ENCODE measurements at regions not wholly inside any gene's neighbourhood (a gene's known extent, or its start where the extent isn't known, plus 50 kb on each side); places are given as distances from the start of the nearest gene placed in this dataset.

DNA sequence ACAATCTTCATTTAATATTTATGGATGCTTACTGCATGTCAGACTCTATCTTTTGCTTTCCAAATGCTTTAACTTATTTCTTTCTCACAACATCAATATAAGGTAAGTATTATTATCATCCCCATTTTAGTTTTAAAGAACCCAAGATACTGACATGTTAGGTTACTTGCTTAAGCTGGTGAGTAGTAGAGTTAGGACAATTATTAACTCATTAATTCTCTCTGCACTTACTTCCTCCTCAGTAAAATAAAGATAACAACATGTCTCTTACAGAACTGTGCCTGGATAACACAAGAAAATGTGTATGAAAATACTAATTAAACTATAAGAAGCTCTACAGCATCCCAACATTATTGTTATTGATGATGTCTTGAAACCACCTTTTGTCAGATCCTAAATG is 359.1 kb upstream of the CHST9 start:
- TF ChIP-seq NBN (IDR thresholded peaks at IDR 0.05) (no peak), ZNF274 (IDR thresholded peaks at IDR 0.05; ENCODE audit: insufficient read depth, insufficient read length) (no peak), ZNF217 (IDR thresholded peaks at IDR 0.05) (no peak), EP300 (IDR thresholded peaks at IDR 0.05; ENCODE audit: borderline replicate concordance in 1 of 2, control insufficient read depth in 1 of 2, low read depth in 2 of 2, low read length in 2 of 2) (no peak), ZBED1 (IDR thresholded peaks at IDR 0.05; ENCODE audit: borderline replicate concordance) (no peak), EZH2 (IDR thresholded peaks at IDR 0.05; ENCODE audit: borderline replicate concordance, control insufficient read depth, low read depth, low read length) (no peak), SMAD1 (IDR thresholded peaks at IDR 0.05; ENCODE audit: low read depth, partially characterized antibody) (no peak), CHD4 (IDR thresholded peaks at IDR 0.05) (no peak), EGR1 (IDR thresholded peaks at IDR 0.05; ENCODE audit: borderline replicate concordance in 1 of 2, low read depth in 2 of 2, low read length in 2 of 2) (no peak), SUPT20H (IDR thresholded peaks at IDR 0.05; ENCODE audit: borderline replicate concordance, control insufficient read depth, low read depth, low read length) (no peak), POLR2AphosphoS5 (IDR thresholded peaks at IDR 0.05; ENCODE audit: low read length) (no peak)
- TF ChIP-seq, protein P1, sequence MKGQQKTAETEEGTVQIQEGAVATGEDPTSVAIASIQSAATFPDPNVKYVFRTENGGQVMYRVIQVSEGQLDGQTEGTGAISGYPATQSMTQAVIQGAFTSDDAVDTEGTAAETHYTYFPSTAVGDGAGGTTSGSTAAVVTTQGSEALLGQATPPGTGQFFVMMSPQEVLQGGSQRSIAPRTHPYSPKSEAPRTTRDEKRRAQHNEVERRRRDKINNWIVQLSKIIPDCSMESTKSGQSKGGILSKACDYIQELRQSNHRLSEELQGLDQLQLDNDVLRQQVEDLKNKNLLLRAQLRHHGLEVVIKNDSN (IDR thresholded peaks at IDR 0.05; ENCODE audit: borderline replicate concordance, extremely low read length, insufficient read depth, low read depth, low read length) = no peak
- TF ChIP-seq, protein P2, sequence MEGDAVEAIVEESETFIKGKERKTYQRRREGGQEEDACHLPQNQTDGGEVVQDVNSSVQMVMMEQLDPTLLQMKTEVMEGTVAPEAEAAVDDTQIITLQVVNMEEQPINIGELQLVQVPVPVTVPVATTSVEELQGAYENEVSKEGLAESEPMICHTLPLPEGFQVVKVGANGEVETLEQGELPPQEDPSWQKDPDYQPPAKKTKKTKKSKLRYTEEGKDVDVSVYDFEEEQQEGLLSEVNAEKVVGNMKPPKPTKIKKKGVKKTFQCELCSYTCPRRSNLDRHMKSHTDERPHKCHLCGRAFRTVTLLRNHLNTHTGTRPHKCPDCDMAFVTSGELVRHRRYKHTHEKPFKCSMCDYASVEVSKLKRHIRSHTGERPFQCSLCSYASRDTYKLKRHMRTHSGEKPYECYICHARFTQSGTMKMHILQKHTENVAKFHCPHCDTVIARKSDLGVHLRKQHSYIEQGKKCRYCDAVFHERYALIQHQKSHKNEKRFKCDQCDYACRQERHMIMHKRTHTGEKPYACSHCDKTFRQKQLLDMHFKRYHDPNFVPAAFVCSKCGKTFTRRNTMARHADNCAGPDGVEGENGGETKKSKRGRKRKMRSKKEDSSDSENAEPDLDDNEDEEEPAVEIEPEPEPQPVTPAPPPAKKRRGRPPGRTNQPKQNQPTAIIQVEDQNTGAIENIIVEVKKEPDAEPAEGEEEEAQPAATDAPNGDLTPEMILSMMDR (IDR thresholded peaks at IDR 0.05 in 2 of 3, conservative IDR thresholded peaks at IDR 0.05 in 1 of 3; ENCODE audit: control insufficient read depth in 2 of 3, extremely low read depth in 1 of 3, insufficient read depth in 1 of 3, low read depth in 3 of 3, low read length in 3 of 3) = no peak
- TF ChIP-seq, protein P3, sequence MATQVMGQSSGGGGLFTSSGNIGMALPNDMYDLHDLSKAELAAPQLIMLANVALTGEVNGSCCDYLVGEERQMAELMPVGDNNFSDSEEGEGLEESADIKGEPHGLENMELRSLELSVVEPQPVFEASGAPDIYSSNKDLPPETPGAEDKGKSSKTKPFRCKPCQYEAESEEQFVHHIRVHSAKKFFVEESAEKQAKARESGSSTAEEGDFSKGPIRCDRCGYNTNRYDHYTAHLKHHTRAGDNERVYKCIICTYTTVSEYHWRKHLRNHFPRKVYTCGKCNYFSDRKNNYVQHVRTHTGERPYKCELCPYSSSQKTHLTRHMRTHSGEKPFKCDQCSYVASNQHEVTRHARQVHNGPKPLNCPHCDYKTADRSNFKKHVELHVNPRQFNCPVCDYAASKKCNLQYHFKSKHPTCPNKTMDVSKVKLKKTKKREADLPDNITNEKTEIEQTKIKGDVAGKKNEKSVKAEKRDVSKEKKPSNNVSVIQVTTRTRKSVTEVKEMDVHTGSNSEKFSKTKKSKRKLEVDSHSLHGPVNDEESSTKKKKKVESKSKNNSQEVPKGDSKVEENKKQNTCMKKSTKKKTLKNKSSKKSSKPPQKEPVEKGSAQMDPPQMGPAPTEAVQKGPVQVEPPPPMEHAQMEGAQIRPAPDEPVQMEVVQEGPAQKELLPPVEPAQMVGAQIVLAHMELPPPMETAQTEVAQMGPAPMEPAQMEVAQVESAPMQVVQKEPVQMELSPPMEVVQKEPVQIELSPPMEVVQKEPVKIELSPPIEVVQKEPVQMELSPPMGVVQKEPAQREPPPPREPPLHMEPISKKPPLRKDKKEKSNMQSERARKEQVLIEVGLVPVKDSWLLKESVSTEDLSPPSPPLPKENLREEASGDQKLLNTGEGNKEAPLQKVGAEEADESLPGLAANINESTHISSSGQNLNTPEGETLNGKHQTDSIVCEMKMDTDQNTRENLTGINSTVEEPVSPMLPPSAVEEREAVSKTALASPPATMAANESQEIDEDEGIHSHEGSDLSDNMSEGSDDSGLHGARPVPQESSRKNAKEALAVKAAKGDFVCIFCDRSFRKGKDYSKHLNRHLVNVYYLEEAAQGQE (IDR thresholded peaks at IDR 0.05; ENCODE audit: low read depth, low read length) = no peak

Measured in GM12878 (cell line).